HG03432 (cell line): ENCODE measurements at regions not wholly inside any gene's neighbourhood (a gene's known extent, or its start where the extent isn't known, plus 50 kb on each side); places are given as distances from the start of the nearest gene placed in this dataset.
"Not testable (repeated sequence)": the region's sequence is repeated elsewhere in the genome, so short reads cannot be mapped to it uniquely, and the experiment has no call there.

Source experiments
- ATAC-seq: cut with Tn5 transposase; IDR thresholded peaks from one replicate; pipeline ENCODE4 v1.9.1; 2021; ENCODE audit warnings: mild to moderate bottlenecking, moderate library complexity; ENCODE audit not compliant: unreplicated experiment

DNA sequence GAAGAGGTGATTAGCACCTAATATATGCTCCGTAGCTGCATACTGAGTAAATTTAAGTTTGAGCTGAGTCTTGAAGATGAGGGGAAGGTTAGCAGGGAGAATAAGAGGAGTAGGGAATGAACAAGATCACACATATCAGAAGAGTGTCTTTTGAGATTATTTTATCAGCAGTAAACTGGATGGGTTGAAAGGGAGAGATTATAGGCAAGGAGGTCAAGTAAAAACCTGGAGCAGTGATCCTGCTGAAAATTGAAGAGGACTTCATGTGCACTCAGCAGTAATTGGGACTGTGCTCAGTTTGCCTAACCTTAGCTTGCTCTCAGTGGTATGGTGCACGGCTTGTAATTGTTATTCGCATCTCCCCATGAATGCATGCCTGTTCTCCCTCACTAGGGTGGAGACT lies 79.5 kb upstream of the PICALM start:
- ATAC-seq = no peak

DNA sequence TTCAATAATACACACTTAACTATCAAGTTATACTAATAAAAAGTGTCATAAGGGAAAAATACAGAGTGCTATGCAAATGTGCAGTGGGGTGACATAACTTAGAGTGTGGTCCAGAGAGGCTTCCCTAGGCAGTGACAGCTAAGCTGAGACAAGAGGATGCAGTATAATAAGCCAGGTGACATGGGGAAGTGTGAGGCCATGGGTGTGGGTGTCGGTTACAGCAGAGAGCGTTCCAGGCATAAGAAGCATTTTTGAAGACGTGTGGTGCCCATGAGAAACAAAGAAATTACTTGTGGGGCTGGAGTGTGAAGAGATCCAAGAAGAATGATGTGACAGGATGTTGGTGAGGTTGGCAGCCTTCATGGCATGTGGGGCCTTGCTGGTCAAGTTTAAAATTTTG lies 78.1 kb upstream of the PICALM start:
- ATAC-seq = no peak

DNA sequence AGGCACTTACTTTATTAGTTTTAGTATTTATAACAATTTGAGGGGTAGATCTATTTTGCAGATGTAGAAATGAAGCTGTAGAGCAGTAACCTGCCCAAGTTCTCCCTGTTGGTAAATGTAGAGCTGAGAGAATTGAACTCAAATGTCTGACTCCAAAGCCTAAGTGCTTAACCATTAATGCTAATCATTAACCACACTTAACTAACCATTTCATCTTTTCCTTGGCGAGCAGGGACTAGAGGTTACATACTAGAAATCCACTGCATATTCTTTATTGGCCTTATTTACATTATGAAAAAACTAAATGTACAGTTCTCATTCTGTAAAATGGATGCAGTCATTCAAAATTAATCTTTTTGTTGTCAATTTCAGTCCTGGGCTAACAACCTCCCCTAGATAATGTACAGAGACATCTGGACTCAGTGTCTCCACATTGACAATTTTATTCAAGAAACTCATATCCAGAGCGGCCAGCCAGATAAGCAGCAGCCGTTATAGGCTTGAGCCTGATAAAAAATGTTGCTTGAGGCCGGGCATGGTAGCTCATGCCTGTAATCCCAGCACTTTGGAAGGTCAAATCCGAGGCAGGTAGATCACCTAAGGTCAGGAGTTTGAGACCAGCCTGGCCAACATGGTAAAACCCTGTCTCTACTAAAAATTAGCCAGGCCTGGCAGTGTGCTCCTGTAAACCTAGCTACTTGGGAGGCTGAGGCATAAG lies 76.7 kb upstream of the PICALM start:
- ATAC-seq = peak; percentile 45

- ATAC-seq = no peak
These were observed 76.0 kb upstream of the PICALM start for GRCh38 chr11:86144846-86145245.

DNA sequence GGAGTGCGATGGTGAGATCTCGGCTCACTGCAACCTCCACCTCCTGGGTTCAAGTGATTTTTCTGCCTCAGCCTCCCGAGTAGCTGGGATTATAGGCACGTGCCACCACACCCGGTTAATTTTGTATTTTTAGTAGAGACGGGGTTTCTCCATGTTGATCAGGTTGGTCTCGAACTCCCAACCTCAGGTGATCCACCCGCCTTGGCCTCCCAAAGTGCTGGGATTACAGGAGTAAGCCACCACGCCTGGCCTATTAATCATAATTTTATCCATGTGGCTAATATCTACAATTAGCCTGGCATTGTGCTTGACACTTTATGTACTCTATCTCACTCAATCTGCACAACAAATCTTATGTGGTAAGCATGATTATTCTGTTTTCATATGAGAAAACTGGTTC lies 75.2 kb upstream of the PICALM start:
- ATAC-seq = not testable (repeated sequence)

GRCh38 chr11:86143087-86144030 lies 74.5 kb upstream of the PICALM start:
- ATAC-seq = peak; percentile 37

GRCh38 chr11:86142170-86142569 lies 73.3 kb upstream of the PICALM start:
- ATAC-seq = no peak

DNA sequence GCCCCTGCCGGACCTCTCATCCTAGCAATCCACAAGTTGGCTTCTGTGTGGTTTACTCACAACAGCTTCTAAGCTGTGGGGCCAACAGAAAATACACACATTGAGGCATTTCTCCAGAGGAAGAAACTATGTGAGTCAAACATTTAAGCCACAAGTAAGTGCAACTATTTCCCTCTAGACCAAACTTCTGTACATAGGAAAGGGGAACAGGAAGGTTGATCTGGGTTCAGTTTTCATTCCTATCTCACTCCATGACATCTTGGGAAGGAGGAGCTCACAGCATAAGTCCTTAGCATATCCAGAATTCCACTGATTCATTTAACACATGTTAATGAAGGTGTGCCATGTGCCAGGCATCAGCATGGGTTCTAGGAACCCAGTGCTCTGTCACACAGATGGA lies 72.8 kb upstream of the PICALM start:
- no peak for ATAC-seq

DNA sequence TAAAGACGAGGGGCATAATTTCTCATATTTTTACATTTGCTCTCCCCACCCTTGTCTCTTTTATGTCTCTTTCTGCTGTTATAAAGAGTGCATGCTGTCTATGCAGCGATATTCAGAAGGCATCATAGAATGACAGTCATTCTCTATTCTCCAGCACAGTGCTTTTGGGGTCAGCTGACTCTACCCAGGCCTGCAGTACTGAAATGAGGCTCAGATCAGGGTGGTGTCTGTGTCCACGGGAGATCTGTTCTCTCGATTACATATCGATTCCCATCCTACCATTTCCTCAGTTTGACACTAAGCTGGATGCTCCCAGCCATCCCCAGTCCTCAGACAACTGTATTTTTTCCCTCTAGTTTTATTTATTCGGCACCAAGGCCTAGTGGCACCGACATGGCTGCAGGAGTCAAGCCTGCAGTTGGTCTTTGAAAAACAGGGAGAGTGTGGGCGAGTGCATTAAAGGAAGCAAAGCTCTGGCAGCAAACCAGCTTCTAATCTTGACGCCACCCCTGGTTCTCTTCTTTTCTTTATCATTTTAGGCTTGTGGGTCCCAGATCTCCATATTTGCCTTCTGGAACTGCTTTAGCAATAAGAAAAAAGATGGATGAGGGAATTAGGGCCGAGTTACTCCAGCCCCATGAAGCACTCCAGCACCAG lies 71.6 kb upstream of the PICALM start:
- no peak for ATAC-seq

DNA sequence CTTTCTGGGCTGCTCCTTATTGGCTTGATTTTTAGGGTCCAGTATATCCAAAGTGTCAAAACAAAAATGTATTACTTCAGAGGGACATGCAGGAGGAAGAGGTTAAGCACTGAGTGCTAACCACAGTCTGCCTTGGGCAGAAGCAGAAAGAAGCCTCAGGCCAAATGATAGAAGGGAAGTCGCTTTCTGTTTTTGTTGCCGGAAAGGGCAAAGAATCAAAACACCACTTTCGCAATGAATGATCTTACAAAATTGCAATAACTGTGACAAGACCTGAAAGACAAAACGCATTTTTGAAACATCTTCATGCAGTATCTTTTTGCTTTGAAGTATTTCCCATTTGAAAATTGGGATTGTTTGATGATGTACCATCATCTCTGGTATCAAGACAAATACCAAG lies 70.1 kb upstream of the PICALM start:
- peak; percentile 84 for ATAC-seq

- no peak for ATAC-seq
These were observed 67.7 kb upstream of the PICALM start for GRCh38 chr11:86136538-86136937.

DNA sequence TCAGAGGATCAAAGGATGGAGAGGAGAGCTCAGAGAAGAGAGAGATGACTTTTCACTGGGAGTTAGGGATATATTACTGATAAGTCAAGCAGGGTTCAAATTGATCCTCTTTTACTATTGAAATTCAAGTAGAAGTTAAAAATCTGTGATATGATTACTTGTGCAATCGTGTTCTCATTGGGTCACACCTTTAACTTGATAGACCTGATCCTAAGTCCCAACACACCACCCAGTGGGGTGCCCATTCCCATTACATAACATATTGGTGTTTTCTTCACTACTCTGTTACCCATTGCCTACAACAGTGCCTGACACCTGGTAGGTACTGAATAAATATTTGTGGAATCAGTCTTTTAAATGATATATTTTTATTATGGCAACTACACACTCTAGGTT lies 66.4 kb upstream of the PICALM start:
- ATAC-seq = no peak

DNA sequence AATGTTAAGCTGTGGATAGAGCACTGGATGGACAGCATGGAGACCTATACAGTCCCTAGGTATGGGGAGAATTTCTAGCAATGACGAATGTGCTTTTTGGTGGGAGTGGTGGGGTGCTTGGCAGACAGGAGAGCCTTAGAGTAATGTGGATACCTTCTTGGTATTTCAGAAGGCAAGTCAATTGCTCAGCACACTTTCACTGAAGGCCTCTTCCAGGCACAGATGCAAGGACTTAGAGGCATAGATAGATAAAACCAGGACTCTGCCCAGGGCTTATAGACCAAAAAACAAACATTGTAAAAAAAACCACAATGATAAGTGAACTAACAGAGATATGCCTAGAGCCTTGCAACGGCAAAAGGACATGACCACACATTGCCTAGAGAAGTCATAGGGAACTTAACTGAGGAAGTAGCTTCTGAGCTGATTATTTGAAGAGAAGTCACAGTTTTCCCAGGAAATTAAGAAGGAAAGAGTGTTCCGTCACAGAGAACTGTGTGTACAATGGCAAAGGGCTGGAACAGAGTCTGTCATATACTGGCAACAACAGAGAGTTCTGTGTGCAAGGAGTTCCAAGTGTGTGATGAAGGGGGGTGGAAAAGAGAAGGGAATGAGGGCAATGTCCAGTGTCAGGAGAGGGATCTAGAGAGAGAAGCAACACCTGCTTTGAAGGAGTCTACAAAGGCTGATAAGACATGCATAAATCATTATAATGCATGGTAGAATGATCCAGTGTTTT lies 65.9 kb upstream of the PICALM start:
- ATAC-seq = no peak

DNA sequence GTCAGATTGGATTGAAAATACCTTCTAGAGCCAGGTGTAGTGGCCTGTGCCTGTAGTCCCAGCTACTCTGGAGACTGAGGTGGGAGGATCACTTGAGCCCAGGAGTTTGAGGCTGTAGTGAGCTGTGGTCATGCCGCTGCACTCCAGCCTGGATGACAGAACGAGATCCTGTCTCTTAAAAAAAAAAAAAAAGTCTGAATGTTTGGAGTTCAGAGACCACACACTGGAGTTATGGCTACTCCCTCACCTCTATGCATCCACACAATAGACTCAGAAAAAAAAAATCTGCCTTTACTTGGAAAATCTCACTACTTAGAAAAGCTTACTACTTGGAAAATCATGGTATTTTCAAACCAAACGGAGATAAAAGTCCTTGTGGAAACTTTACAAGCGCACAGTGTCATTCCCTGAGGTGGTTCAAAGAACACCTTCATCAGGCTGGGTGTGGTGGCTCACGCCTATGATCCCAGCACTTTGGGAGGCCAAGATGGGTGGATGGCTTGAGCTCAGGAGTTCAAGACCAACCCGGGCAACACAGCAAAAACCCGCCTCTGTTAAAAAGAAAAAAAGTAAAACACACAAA lies 63.9 kb upstream of the PICALM start:
- no peak for ATAC-seq

GRCh38 chr11:86129740-86130540 lies 61.1 kb upstream of the PICALM start:
- ATAC-seq = no peak

DNA sequence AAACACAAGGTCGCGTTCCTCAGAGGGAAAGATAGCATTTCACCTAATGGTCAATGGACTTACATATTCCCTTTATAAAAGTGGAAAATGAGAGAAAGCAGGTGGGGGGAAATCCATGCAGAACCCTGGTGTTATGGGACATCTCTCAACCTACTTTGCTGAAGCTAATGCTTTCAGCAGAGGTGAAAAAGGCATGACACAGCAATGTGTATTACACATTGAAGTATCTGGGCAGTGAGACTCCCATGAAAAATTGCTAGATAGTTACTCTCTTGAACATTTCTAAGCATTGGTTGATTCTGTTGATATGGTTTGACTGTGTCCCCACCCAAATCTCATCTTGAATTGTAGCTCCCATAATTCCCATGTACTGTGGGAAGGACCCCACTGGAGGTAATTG lies 60.0 kb upstream of the PICALM start:
- no peak for ATAC-seq

- ATAC-seq = no peak
These were observed 58.0 kb upstream of the PICALM start for GRCh38 chr11:86126862-86127261.

- peak; percentile 72 for ATAC-seq
These were observed 55.7 kb upstream of the PICALM start for GRCh38 chr11:86124251-86125233.

- no peak for ATAC-seq
These were observed 53.9 kb upstream of the PICALM start for GRCh38 chr11:86122773-86123172.
